ENCODE measurements at regions not wholly inside any gene's neighbourhood (a gene's known extent, or its start where the extent isn't known, plus 50 kb on each side); places are given as distances from the start of the nearest gene placed in this dataset.

GRCh38 chr12:114232187-114232586, 173.8 kb downstream of the TBX5 start:
- TF ChIP-seq CTCF (conservative IDR thresholded peaks at IDR 0.05; ENCODE audit: low read length) (no peak), EZH2phosphoT487 (IDR thresholded peaks at IDR 0.05; ENCODE audit: borderline replicate concordance, low read depth, low read length) (no peak)

All from OCI-LY7 (cell line).